Astrocyte of the hippocampus (primary cell): ENCODE measurements at regions not wholly inside any gene's neighbourhood (a gene's known extent, or its start where the extent isn't known, plus 50 kb on each side); places are given as distances from the start of the nearest gene placed in this dataset.

Experiments used
- DNase-seq: peaks from one replicate; pipeline ENCODE4 v3.0.0; 2011; ENCODE audit warnings: low read depth, low spot score

GRCh38 chr2:216575465-216575864 is 57.8 kb upstream of the IGFBP2 start:
- DNase-seq: no peak

- no peak for DNase-seq
Measured at GRCh38 chr2:216576616-216577015, 56.6 kb upstream of the IGFBP2 start.

GRCh38 chr2:216578325-216578724 is 54.9 kb upstream of the IGFBP2 start:
- no peak for DNase-seq

- DNase-seq: peak; percentile 90
Measured at GRCh38 chr2:216583147-216583546, 50.1 kb upstream of the IGFBP2 start.
